T-helper 17 cell (primary cell): ENCODE measurements at regions not wholly inside any gene's neighbourhood (a gene's known extent, or its start where the extent isn't known, plus 50 kb on each side); places are given as distances from the start of the nearest gene placed in this dataset.
"Not testable (repeated sequence)": the region's sequence is repeated elsewhere in the genome, so short reads cannot be mapped to it uniquely, and the experiment has no call there.

Experiments used
- ATAC-seq: fragments of 150-1000 bp; cut with Tn5 transposase; 2 replicates; pipeline ENCODE4 v1.10.0; 2021; ENCODE audit warnings: mild to moderate bottlenecking, moderate library complexity
- DNase-seq, 3 donors: peaks; one replicate each; pipeline versions ENCODE4 v3.0.0 to v3.0.0-alpha.2; 2020 to 2021
- H3K9me3 ChIP-seq: one replicate; pipeline ENCODE4 v1.7.0; 2013; ENCODE audit warnings: low read length, mild to moderate bottlenecking; ENCODE audit not compliant: control insufficient read depth, poor library complexity, severe bottlenecking
- H3K27ac Mint-ChIP-seq: one replicate; pipeline ENCODE4 v1.8.0; 2022; ENCODE audit warnings: mild to moderate bottlenecking, moderate library complexity, mixed read lengths
- H3K27me3 Mint-ChIP-seq: one replicate; pipeline ENCODE4 v1.8.0; 2022; ENCODE audit warnings: mixed read lengths
- H3K36me3 Mint-ChIP-seq: one replicate; pipeline ENCODE4 v1.8.0; 2022; ENCODE audit warnings: low read depth, mixed read lengths
- H3K4me1 Mint-ChIP-seq: one replicate; pipeline ENCODE4 v1.8.0; 2022; ENCODE audit warnings: mild to moderate bottlenecking, mixed read lengths
- H3K4me3 Mint-ChIP-seq: one replicate; pipeline ENCODE4 v1.8.0; 2022; ENCODE audit warnings: mild to moderate bottlenecking, moderate library complexity, mixed read lengths

DNA sequence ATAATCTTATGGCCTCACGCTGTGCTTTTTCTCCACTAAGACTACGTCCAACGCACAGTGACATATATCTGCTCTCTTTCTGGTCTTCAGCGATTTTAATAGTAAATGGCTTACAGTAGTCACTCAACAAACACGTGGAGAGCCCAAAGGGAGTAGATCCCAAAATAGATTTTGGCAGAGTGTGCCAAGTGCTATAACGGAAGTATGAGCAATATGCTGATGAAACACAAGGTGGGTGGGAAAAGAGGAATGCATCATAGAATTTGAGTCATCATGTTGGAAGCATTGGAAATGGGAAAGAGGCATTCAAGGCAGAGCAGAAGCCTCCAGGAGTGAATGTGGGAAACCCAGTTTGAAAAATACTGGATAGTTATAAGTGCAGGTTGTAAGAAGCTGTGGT, 129.1 kb upstream of the LDB2 start:
- Mint-ChIP-seq H3K27me3 (peaks cover 5% of the 10 kb centered on the region), H3K4me3 (no peak overlapping the region), H3K36me3 (no peaks in the 10 kb centered on the region), H3K27ac (no peak overlapping the region), H3K4me1 (no peaks in the 10 kb centered on the region)
- ATAC-seq (no peak), DNase-seq (no peak)
- no peaks in the 10 kb centered on the region for H3K9me3 ChIP-seq

- Mint-ChIP-seq H3K27ac (no peak overlapping the region), H3K4me1 (no peaks in the 10 kb centered on the region), H3K4me3 (no peak overlapping the region), H3K27me3 (peaks cover 9% of the 10 kb centered on the region), H3K36me3 (no peaks in the 10 kb centered on the region)
- no peak for DNase-seq
- no peak for ATAC-seq
- H3K9me3 ChIP-seq, result no peaks in the 10 kb centered on the region
Measured at GRCh38 chr4:17024425-17024824, 126.0 kb upstream of the LDB2 start.

DNA sequence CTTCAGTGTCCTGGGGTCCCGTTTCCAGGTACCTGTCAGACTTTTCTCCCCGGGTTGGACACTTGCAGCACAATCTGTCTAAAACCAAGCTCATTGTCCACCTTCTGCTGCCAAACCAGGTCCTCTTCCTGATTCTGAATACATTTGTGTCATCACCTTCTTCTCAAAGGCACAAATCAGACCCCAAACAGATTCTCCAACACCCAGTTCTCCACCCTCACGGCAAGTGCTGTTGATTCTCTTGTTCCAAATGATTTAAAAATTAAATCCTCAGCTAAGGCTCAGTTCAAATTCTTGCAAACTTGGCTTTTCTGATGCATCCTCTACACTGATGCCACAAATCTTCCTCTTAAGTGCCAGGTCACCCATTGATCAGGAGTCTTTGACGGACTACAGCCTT, 122.5 kb upstream of the LDB2 start:
- no peak for ATAC-seq
- H3K9me3 ChIP-seq, result no peaks in the 10 kb centered on the region

GRCh38 chr4:17020451-17020850, 122.0 kb upstream of the LDB2 start:
- DNase-seq, result no peak
- Mint-ChIP-seq H3K27ac (no peak overlapping the region), H3K4me3 (no peak overlapping the region), H3K27me3 (peaks cover 9% of the 10 kb centered on the region), H3K4me1 (peaks cover 2% of the 10 kb centered on the region), H3K36me3 (no peaks in the 10 kb centered on the region)
- no peak for ATAC-seq
- H3K9me3 ChIP-seq, result no peaks in the 10 kb centered on the region

More for the DNA sequence above, 122.5 kb upstream of the LDB2 start:
- no peaks in the 10 kb centered on the region for H3K36me3 Mint-ChIP-seq
- peaks cover 9% of the 10 kb centered on the region for H3K27me3 Mint-ChIP-seq
- no peak overlapping the region for H3K4me3 Mint-ChIP-seq
- peak overlapping the region; percentile 12 for H3K27ac Mint-ChIP-seq
- no peak for DNase-seq
- H3K4me1 Mint-ChIP-seq, result peaks cover 2% of the 10 kb centered on the region

DNA sequence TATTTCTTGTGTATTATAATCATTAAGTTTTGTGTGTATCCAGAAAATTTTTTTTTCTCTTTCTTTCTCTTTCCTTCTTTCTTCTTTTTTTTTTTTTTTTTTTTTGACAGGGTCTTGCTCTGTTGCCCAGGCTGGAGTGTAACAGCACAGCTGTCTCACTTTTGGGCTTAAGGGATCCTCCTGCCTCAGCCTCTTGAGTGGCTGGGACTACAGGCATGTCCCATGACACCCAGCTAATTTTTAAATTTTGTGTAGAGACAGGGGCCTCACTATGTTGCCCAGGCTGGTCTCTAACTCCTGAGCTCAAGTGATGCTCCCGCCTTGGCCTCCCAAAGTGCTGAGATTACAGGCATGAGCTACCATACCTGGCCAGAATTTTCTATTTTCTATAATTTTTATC, 120.2 kb upstream of the LDB2 start:
- not testable (repeated sequence) for ATAC-seq, H3K4me3 Mint-ChIP-seq, H3K27me3 Mint-ChIP-seq

DNA sequence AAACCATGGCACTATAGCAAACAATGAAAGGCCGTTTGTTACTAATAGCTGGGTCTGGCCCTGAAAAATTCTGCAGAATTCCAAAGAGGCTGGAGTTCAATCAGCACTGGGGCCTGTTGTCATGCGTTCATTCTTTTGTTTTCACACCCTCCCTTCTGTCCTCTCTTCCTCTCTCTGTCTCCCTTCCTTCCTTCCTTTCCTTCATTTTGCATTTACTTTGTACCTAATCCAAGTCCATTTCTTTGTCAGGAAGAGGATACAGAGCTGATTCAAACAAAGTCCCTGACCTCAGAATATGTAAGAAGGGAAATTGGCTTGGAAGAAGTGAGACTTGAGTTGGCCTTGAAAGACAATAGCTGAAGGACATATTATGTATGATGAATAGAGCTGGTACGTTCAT, 119.6 kb upstream of the LDB2 start:
- Mint-ChIP-seq H3K4me1 (peaks cover 2% of the 10 kb centered on the region), H3K27me3 (peaks cover 4% of the 10 kb centered on the region), H3K36me3 (no peaks in the 10 kb centered on the region), H3K4me3 (no peak overlapping the region), H3K27ac (no peak overlapping the region)
- H3K9me3 ChIP-seq, result no peaks in the 10 kb centered on the region
- ATAC-seq, result no peak
- DNase-seq, result no peak

More for the DNA sequence above, 120.2 kb upstream of the LDB2 start:
- H3K9me3 ChIP-seq, H3K36me3 Mint-ChIP-seq, H3K4me1 Mint-ChIP-seq, DNase-seq, H3K27ac Mint-ChIP-seq: not testable (repeated sequence)

GRCh38 chr4:17013382-17014006, 115.0 kb upstream of the LDB2 start:
- ATAC-seq, result no peak
- H3K4me1 Mint-ChIP-seq, result peaks cover 2% of the 10 kb centered on the region
- H3K4me3 Mint-ChIP-seq, result no peak overlapping the region
- no peaks in the 10 kb centered on the region for H3K27me3 Mint-ChIP-seq
- no peak for DNase-seq
- H3K27ac Mint-ChIP-seq, result no peak overlapping the region
- H3K9me3 ChIP-seq, result no peaks in the 10 kb centered on the region
- H3K36me3 Mint-ChIP-seq, result no peaks in the 10 kb centered on the region

DNA sequence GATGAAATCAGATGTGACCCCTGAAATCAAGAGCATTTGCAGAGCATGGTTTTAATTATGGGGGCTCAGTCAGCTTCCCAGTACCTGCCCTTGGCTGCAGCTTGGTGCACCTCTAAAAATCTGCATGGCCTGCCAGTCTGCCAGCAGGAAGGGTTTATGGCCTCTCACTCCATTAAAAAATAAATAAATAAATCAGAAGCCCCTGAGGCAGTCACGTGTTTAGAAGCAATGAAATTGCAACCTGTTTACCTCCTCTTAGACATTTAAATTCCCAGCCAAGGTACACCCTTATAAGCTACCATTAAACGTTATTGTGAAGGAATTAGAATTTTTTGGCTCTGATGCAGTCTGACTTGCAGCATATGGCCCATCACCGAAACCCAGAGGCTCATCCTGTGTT, 114.0 kb upstream of the LDB2 start:
- H3K9me3 ChIP-seq, result no peaks in the 10 kb centered on the region
- DNase-seq, result no peak
- no peak overlapping the region for H3K4me3 Mint-ChIP-seq
- no peak for ATAC-seq
- no peaks in the 10 kb centered on the region for H3K36me3 Mint-ChIP-seq
- H3K27me3 Mint-ChIP-seq, result no peaks in the 10 kb centered on the region
- H3K27ac Mint-ChIP-seq, result no peak overlapping the region
- no peaks in the 10 kb centered on the region for H3K4me1 Mint-ChIP-seq

- Mint-ChIP-seq H3K27ac (no peak overlapping the region), H3K4me3 (no peak overlapping the region), H3K27me3 (no peaks in the 10 kb centered on the region), H3K4me1 (no peaks in the 10 kb centered on the region), H3K36me3 (no peaks in the 10 kb centered on the region)
- no peaks in the 10 kb centered on the region for H3K9me3 ChIP-seq
- DNase-seq (no peak), ATAC-seq (no peak)
Measured at GRCh38 chr4:17010426-17011087, 112.1 kb upstream of the LDB2 start.

DNA sequence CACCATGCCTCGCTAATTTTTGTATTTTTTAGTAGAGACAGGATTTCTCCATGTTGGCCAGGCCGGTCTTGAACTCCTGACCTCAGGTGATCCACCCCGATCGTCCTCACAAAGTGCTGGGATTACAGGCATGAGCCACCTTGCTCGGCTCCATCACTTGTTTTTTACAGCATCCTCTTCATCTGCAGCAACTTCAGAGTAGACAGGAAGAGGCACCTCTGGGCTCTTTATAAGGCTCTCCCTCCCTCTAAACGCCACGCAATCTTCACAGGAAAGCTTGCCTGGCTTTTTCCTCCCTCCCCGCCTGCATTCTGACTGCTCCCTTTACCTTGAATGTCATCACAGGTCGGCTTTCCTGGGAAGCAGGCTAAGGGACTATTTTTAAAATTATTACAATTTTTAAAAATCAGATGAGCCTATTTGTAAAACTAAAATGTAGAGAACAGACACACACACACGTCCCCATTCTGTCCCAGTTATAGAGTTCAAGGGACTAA, 111.5 kb upstream of the LDB2 start:
- DNase-seq (no peak), ATAC-seq (no peak)
- H3K36me3 Mint-ChIP-seq, result no peaks in the 10 kb centered on the region
- H3K4me3 Mint-ChIP-seq, result no peak overlapping the region
- no peak overlapping the region for H3K27ac Mint-ChIP-seq
- H3K4me1 Mint-ChIP-seq, result no peaks in the 10 kb centered on the region
- H3K27me3 Mint-ChIP-seq, result peaks cover under 1% of the 10 kb centered on the region
- H3K9me3 ChIP-seq, result no peaks in the 10 kb centered on the region

GRCh38 chr4:17008834-17009345, 110.4 kb upstream of the LDB2 start:
- peaks cover 4% of the 10 kb centered on the region for H3K27me3 Mint-ChIP-seq
- no peak overlapping the region for H3K27ac Mint-ChIP-seq
- H3K4me1 Mint-ChIP-seq, result no peaks in the 10 kb centered on the region
- H3K4me3 Mint-ChIP-seq, result no peak overlapping the region
- no peaks in the 10 kb centered on the region for H3K36me3 Mint-ChIP-seq
- DNase-seq (no peak), ATAC-seq (no peak)
- no peaks in the 10 kb centered on the region for H3K9me3 ChIP-seq

- H3K4me1 Mint-ChIP-seq, ATAC-seq, H3K27ac Mint-ChIP-seq, H3K27me3 Mint-ChIP-seq, H3K4me3 Mint-ChIP-seq, DNase-seq, H3K36me3 Mint-ChIP-seq, H3K9me3 ChIP-seq: not testable (repeated sequence)
Measured at GRCh38 chr4:17003606-17004392, 105.4 kb upstream of the LDB2 start.

- no peak overlapping the region for H3K27ac Mint-ChIP-seq
- no peaks in the 10 kb centered on the region for H3K36me3 Mint-ChIP-seq
- no peaks in the 10 kb centered on the region for H3K27me3 Mint-ChIP-seq
- DNase-seq, result no peak
- H3K4me1 Mint-ChIP-seq, result no peaks in the 10 kb centered on the region
- no peak overlapping the region for H3K4me3 Mint-ChIP-seq
- H3K9me3 ChIP-seq, result no peaks in the 10 kb centered on the region
- no peak for ATAC-seq
Measured at GRCh38 chr4:16995451-16995850, 97.0 kb upstream of the LDB2 start.
